HFFc6 (cell line): ENCODE measurements at regions not wholly inside any gene's neighbourhood (a gene's known extent, or its start where the extent isn't known, plus 50 kb on each side); places are given as distances from the start of the nearest gene placed in this dataset.
"Not testable (repeated sequence)": the region's sequence is repeated elsewhere in the genome, so short reads cannot be mapped to it uniquely, and the experiment has no call there.

Experiments
- DNase-seq: peaks from one replicate; pipeline ENCODE4 v3.0.0-alpha.2; 2018
- H3K27ac Mint-ChIP-seq: 2 replicates; pipeline ENCODE4 v1.8.0; 2020; ENCODE audit warnings: mild to moderate bottlenecking, mixed read lengths
- H3K27me3 Mint-ChIP-seq: 2 replicates; pipeline ENCODE4 v1.8.0; 2021; ENCODE audit warnings: mild to moderate bottlenecking, moderate library complexity, mixed read lengths; ENCODE audit not compliant: insufficient read depth
- H3K36me3 Mint-ChIP-seq: 2 replicates; pipeline ENCODE4 v1.8.0; 2021; ENCODE audit warnings: low read depth, mixed read lengths
- H3K4me1 Mint-ChIP-seq: 2 replicates; pipeline ENCODE4 v1.8.0; 2020; ENCODE audit warnings: low read depth, mixed read lengths
- H3K4me3 Mint-ChIP-seq: 2 replicates; pipeline ENCODE4 v1.8.0; 2020; ENCODE audit warnings: mild to moderate bottlenecking, moderate library complexity, mixed read lengths
- H3K9me3 Mint-ChIP-seq: 2 replicates; pipeline ENCODE4 v1.8.0; 2020; ENCODE audit warnings: mild to moderate bottlenecking, mixed read lengths
- CTCF ChIP-seq: fragments of 200-600 bp; sonication (generic); IDR thresholded peaks from 2 replicates; pipeline ENCODE4 v1.5.0; 2021; ENCODE audit warnings: antibody characterized with exemption, mild to moderate bottlenecking

GRCh38 chr9:31030741-31031202 lies 1353.7 kb upstream of the ACO1 start:
- no peaks in the 10 kb centered on the region; the same call in 1 of the 2 replicates for H3K27me3 Mint-ChIP-seq
- H3K4me1 Mint-ChIP-seq = no peaks in the 10 kb centered on the region
- H3K36me3 Mint-ChIP-seq = no peaks in the 10 kb centered on the region
- DNase-seq = no peak
- no peak overlapping the region for H3K4me3 Mint-ChIP-seq
- H3K9me3 Mint-ChIP-seq = peaks cover 4% of the 10 kb centered on the region; the same call in 1 of the 2 replicates
- no peak for TF ChIP-seq CTCF
- no peak overlapping the region for H3K27ac Mint-ChIP-seq

GRCh38 chr9:31032206-31032605 lies 1352.2 kb upstream of the ACO1 start:
- H3K4me1 Mint-ChIP-seq = no peaks in the 10 kb centered on the region
- peaks cover 4% of the 10 kb centered on the region; the same call in 1 of the 2 replicates for H3K9me3 Mint-ChIP-seq
- H3K36me3 Mint-ChIP-seq = no peaks in the 10 kb centered on the region
- H3K4me3 Mint-ChIP-seq = no peak overlapping the region
- DNase-seq = no peak
- H3K27ac Mint-ChIP-seq = no peak overlapping the region
- no peaks in the 10 kb centered on the region; the same call in 1 of the 2 replicates for H3K27me3 Mint-ChIP-seq
- TF ChIP-seq CTCF = no peak

- Mint-ChIP-seq H3K27ac (no peak overlapping the region), H3K9me3 (peaks cover 4% of the 10 kb centered on the region), H3K4me3 (no peak overlapping the region), H3K27me3 (no peaks in the 10 kb centered on the region; the same call in 1 of the 2 replicates), H3K4me1 (no peaks in the 10 kb centered on the region), H3K36me3 (no peaks in the 10 kb centered on the region)
- no peak for TF ChIP-seq CTCF
- DNase-seq = no peak
Measured at GRCh38 chr9:31034311-31034710, 1350.1 kb upstream of the ACO1 start.

GRCh38 chr9:31040564-31040963 lies 1343.9 kb upstream of the ACO1 start:
- Mint-ChIP-seq H3K4me1 (no peaks in the 10 kb centered on the region), H3K9me3 (no peaks in the 10 kb centered on the region; the same call in 1 of the 2 replicates), H3K27me3 (no peaks in the 10 kb centered on the region), H3K27ac (no peak overlapping the region), H3K4me3 (no peak overlapping the region), H3K36me3 (no peaks in the 10 kb centered on the region)
- no peak for TF ChIP-seq CTCF
- DNase-seq = no peak

- no peaks in the 10 kb centered on the region for H3K27me3 Mint-ChIP-seq
Measured at GRCh38 chr9:31045810-31046209, 1338.6 kb upstream of the ACO1 start.

GRCh38 chr9:31061592-31061991 lies 1322.9 kb upstream of the ACO1 start:
- H3K4me1 Mint-ChIP-seq, DNase-seq, H3K27me3 Mint-ChIP-seq, H3K27ac Mint-ChIP-seq, H3K4me3 Mint-ChIP-seq, H3K36me3 Mint-ChIP-seq: not testable (repeated sequence)
- peaks cover 29% of the 10 kb centered on the region for H3K9me3 Mint-ChIP-seq

More at GRCh38 chr9:31045810-31046209, 1338.6 kb upstream of the ACO1 start:
- DNase-seq = no peak
- Mint-ChIP-seq H3K36me3 (no peaks in the 10 kb centered on the region), H3K27ac (no peak overlapping the region), H3K4me1 (no peaks in the 10 kb centered on the region), H3K4me3 (no peak overlapping the region), H3K9me3 (peaks cover 16% of the 10 kb centered on the region; the same call in 1 of the 2 replicates)
- TF ChIP-seq CTCF = no peak
